ENCODE measurements at regions not wholly inside any gene's neighbourhood (a gene's known extent, or its start where the extent isn't known, plus 50 kb on each side); places are given as distances from the start of the nearest gene placed in this dataset.

DNA sequence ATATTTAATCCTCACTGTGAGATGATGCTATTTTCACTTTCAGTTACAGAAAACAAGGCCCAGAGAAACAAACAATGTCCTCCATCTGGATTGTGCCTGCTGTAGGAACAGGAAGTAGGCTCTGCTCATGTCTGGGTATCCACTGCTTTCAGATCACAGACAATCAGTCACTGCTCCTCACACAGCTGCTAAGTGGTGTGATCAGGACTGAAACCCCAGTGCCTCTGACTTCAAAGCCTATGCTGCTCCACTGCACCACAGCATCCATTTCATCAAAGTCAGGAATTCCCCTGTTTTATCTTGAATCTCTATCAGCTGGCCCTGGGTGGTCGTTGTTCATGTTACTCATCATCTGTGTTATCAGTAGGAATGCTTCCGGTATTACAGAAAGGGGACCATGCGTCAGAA lies 303.8 kb upstream of the TRIB2 start:
- H3K4ac ChIP-seq (ENCODE audit: low read depth, low read length): no peak overlapping the region
- no CpG with 5 or more reads among the region's 3 CpGs for WGBS (ENCODE audit: extremely low coverage, insufficient coverage, low lambda C conversion rate)
- no peaks in the 10 kb centered on the region for H3K79me1 ChIP-seq (ENCODE audit: low read length)
- no peak overlapping the region for H2BK15ac ChIP-seq (replicated peaks; ENCODE audit: low read depth)
- H3K4me3 ChIP-seq (ENCODE audit: low read length): no peak overlapping the region
- H3K56ac ChIP-seq (ENCODE audit: low read length): no peak overlapping the region
- H3K18ac ChIP-seq (ENCODE audit: low read length): no peak overlapping the region
- H3K27me3 ChIP-seq (ENCODE audit: insufficient read depth, low read length, poor library complexity): no peaks in the 10 kb centered on the region
- no peak overlapping the region for H4K5ac ChIP-seq (ENCODE audit: low read length)
- no peak overlapping the region for H4K8ac ChIP-seq (ENCODE audit: low read depth, low read length)
- no peak overlapping the region for H2AK5ac ChIP-seq (ENCODE audit: low read length)
- H2BK120ac ChIP-seq (ENCODE audit: low read depth, low read length): no peak overlapping the region
- H3K9ac ChIP-seq (ENCODE audit: low read length): no peak overlapping the region
- no peaks in the 10 kb centered on the region for H3K36me3 ChIP-seq (ENCODE audit: control insufficient read depth, insufficient read depth, low read length)
- H3K4me2 ChIP-seq (ENCODE audit: low read length): no peak overlapping the region
- H3K27ac ChIP-seq (ENCODE audit: low read depth, low read length): peak overlapping the region; percentile 22
- H3K4me1 ChIP-seq (ENCODE audit: control insufficient read depth, low read depth, low read length): no peaks in the 10 kb centered on the region
- H2BK5ac ChIP-seq (ENCODE audit: low read length): no peak overlapping the region
- no peak overlapping the region for H3K23ac ChIP-seq (ENCODE audit: low read length)
- no peaks in the 10 kb centered on the region for H3K79me2 ChIP-seq (ENCODE audit: control insufficient read depth, insufficient read depth, low read length)
- DNase-seq: peak; percentile 89

DNA sequence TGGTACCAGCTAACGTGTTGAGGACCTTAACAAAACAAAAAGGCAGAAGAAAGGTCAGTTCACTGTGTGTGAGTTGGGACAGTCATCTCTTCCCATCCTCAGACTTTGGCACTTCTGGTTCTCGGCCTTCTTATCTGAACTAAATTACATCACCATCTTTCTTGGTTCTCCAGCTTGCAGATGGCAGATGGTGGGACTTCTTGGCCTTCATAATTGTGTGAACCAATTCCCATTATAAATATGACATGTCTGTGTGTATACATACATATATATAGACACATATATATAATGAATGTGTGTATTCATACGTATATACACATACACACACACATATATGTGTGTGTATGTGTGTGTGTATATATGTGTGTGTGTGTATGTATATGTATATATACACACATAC lies 301.2 kb upstream of the TRIB2 start:
- Histone ChIP-seq H3K23ac (ENCODE audit: low read length) (no peak overlapping the region), H4K5ac (ENCODE audit: low read length) (no peak overlapping the region), H2BK15ac (replicated peaks; ENCODE audit: low read depth) (no peak overlapping the region), H3K79me1 (ENCODE audit: low read length) (no peaks in the 10 kb centered on the region), H3K36me3 (ENCODE audit: control insufficient read depth, insufficient read depth, low read length) (no peaks in the 10 kb centered on the region), H3K4me3 (ENCODE audit: low read length) (no peak overlapping the region), H3K27ac (ENCODE audit: low read depth, low read length) (no peak overlapping the region), H3K18ac (ENCODE audit: low read length) (no peak overlapping the region), H4K8ac (ENCODE audit: low read depth, low read length) (no peak overlapping the region), H2BK5ac (ENCODE audit: low read length) (no peak overlapping the region), H3K4ac (ENCODE audit: low read depth, low read length) (no peak overlapping the region), H3K9ac (ENCODE audit: low read length) (no peak overlapping the region), H3K56ac (ENCODE audit: low read length) (no peak overlapping the region), H3K79me2 (ENCODE audit: control insufficient read depth, insufficient read depth, low read length) (no peaks in the 10 kb centered on the region), H3K27me3 (ENCODE audit: insufficient read depth, low read length, poor library complexity) (no peaks in the 10 kb centered on the region), H2BK120ac (ENCODE audit: low read depth, low read length) (no peak overlapping the region), H2AK5ac (ENCODE audit: low read length) (no peak overlapping the region), H3K4me2 (ENCODE audit: low read length) (no peak overlapping the region), H3K4me1 (ENCODE audit: control insufficient read depth, low read depth, low read length) (no peaks in the 10 kb centered on the region)
- no CpG with 5 or more reads among the region's 3 CpGs for WGBS (ENCODE audit: extremely low coverage, insufficient coverage, low lambda C conversion rate)
- no peak for DNase-seq

DNA sequence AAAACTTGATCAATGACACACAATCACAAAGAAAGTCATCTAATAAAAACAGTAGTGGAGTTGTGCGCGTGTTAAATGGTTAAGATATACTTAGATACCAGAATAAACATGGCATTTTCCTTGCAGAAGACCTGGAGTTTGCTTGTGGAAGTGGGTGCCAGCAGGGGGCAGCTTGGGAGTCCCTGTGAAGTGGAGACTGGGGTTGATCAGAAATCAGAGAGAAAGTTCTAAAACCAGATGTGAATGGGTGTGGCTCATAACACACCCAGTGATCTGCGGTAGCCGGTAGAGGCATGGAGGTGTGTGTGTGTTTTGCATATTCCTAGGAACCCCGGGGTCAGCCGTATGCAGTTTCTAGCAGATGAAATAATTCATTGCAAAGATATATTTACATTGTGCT lies 300.1 kb upstream of the TRIB2 start:
- no peak overlapping the region for H3K4ac ChIP-seq (ENCODE audit: low read depth, low read length)
- no peak overlapping the region for H2AK5ac ChIP-seq (ENCODE audit: low read length)
- H3K23ac ChIP-seq (ENCODE audit: low read length): no peak overlapping the region
- H4K8ac ChIP-seq (ENCODE audit: low read depth, low read length): no peak overlapping the region
- no peak overlapping the region for H3K18ac ChIP-seq (ENCODE audit: low read length)
- H3K27me3 ChIP-seq (ENCODE audit: insufficient read depth, low read length, poor library complexity): no peaks in the 10 kb centered on the region
- no peak overlapping the region for H2BK120ac ChIP-seq (ENCODE audit: low read depth, low read length)
- H4K5ac ChIP-seq (ENCODE audit: low read length): no peak overlapping the region
- peak; percentile 39 for DNase-seq
- no peak overlapping the region for H3K4me3 ChIP-seq (ENCODE audit: low read length)
- no peaks in the 10 kb centered on the region for H3K4me1 ChIP-seq (ENCODE audit: control insufficient read depth, low read depth, low read length)
- no CpG with 5 or more reads among the region's 6 CpGs for WGBS (ENCODE audit: extremely low coverage, insufficient coverage, low lambda C conversion rate)
- no peak overlapping the region for H3K9ac ChIP-seq (ENCODE audit: low read length)
- H2BK15ac ChIP-seq (replicated peaks; ENCODE audit: low read depth): no peak overlapping the region
- H3K36me3 ChIP-seq (ENCODE audit: control insufficient read depth, insufficient read depth, low read length): no peaks in the 10 kb centered on the region
- H3K4me2 ChIP-seq (ENCODE audit: low read length): no peak overlapping the region
- no peak overlapping the region for H3K27ac ChIP-seq (ENCODE audit: low read depth, low read length)
- H3K79me1 ChIP-seq (ENCODE audit: low read length): no peaks in the 10 kb centered on the region
- no peaks in the 10 kb centered on the region for H3K79me2 ChIP-seq (ENCODE audit: control insufficient read depth, insufficient read depth, low read length)
- H2BK5ac ChIP-seq (ENCODE audit: low read length): no peak overlapping the region
- no peak overlapping the region for H3K56ac ChIP-seq (ENCODE audit: low read length)

DNA sequence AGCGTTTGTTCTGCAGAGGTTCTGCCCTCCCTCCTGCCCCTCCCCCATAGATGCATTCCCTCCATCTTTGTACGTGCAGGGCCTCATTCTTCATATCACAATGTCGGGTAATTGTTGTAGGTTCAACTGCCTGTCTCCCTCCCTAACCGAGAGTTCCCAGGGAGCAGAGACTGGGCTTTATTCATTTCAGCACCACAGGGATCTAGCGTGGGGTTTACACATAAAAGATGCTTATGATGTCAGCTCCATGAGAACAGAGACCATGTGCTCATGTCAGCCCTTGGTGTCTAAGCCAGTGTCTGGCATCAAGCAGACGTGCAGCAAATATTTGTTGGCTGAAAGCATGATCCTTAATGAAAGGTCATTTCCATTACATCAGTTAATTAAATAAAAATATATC lies 298.9 kb upstream of the TRIB2 start:
- no peak overlapping the region for H4K5ac ChIP-seq (ENCODE audit: low read length)
- H4K8ac ChIP-seq (ENCODE audit: low read depth, low read length): no peak overlapping the region
- H2BK120ac ChIP-seq (ENCODE audit: low read depth, low read length): no peak overlapping the region
- H3K23ac ChIP-seq (ENCODE audit: low read length): no peak overlapping the region
- no peak overlapping the region for H3K27ac ChIP-seq (ENCODE audit: low read depth, low read length)
- no peaks in the 10 kb centered on the region for H3K36me3 ChIP-seq (ENCODE audit: control insufficient read depth, insufficient read depth, low read length)
- H3K18ac ChIP-seq (ENCODE audit: low read length): no peak overlapping the region
- H3K4me1 ChIP-seq (ENCODE audit: control insufficient read depth, low read depth, low read length): no peaks in the 10 kb centered on the region
- H3K4me3 ChIP-seq (ENCODE audit: low read length): no peak overlapping the region
- H3K79me1 ChIP-seq (ENCODE audit: low read length): no peaks in the 10 kb centered on the region
- H3K9ac ChIP-seq (ENCODE audit: low read length): no peak overlapping the region
- no CpG with 5 or more reads among the region's 6 CpGs for WGBS (ENCODE audit: extremely low coverage, insufficient coverage, low lambda C conversion rate)
- H3K4ac ChIP-seq (ENCODE audit: low read depth, low read length): no peak overlapping the region
- H3K27me3 ChIP-seq (ENCODE audit: insufficient read depth, low read length, poor library complexity): no peaks in the 10 kb centered on the region
- H2BK15ac ChIP-seq (replicated peaks; ENCODE audit: low read depth): no peak overlapping the region
- DNase-seq: no peak
- H3K79me2 ChIP-seq (ENCODE audit: control insufficient read depth, insufficient read depth, low read length): no peaks in the 10 kb centered on the region
- no peak overlapping the region for H2BK5ac ChIP-seq (ENCODE audit: low read length)
- H3K4me2 ChIP-seq (ENCODE audit: low read length): no peak overlapping the region
- H2AK5ac ChIP-seq (ENCODE audit: low read length): no peak overlapping the region
- no peak overlapping the region for H3K56ac ChIP-seq (ENCODE audit: low read length)

DNA sequence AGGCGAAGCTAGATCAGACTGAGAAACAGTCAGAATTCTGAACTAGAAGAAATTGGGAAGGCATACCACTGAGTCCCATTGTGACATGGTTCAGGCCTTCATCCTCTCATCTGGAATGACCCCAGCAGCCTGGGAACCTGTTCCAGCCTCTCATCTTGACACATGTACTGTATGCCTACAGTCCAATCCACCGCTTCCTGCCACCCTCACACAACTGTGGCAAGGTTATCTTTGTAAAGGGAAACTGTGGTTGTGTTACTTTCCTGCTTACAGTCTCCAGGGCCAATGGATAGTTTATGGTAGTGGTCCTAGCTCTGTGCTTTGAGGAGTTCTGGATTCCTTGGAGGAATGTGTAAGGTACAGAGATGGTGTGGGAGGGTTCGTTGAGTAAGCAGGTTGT lies 296.9 kb upstream of the TRIB2 start:
- no peak overlapping the region for H3K18ac ChIP-seq (ENCODE audit: low read length)
- no peak overlapping the region for H2BK15ac ChIP-seq (replicated peaks; ENCODE audit: low read depth)
- H4K8ac ChIP-seq (ENCODE audit: low read depth, low read length): no peak overlapping the region
- H3K4me1 ChIP-seq (ENCODE audit: control insufficient read depth, low read depth, low read length): no peaks in the 10 kb centered on the region
- H2AK5ac ChIP-seq (ENCODE audit: low read length): no peak overlapping the region
- H3K56ac ChIP-seq (ENCODE audit: low read length): no peak overlapping the region
- no peak overlapping the region for H3K27ac ChIP-seq (ENCODE audit: low read depth, low read length)
- H3K4ac ChIP-seq (ENCODE audit: low read depth, low read length): no peak overlapping the region
- DNase-seq: no peak
- no peak overlapping the region for H3K9ac ChIP-seq (ENCODE audit: low read length)
- no peaks in the 10 kb centered on the region for H3K79me1 ChIP-seq (ENCODE audit: low read length)
- H3K27me3 ChIP-seq (ENCODE audit: insufficient read depth, low read length, poor library complexity): no peaks in the 10 kb centered on the region
- no peaks in the 10 kb centered on the region for H3K36me3 ChIP-seq (ENCODE audit: control insufficient read depth, insufficient read depth, low read length)
- H3K23ac ChIP-seq (ENCODE audit: low read length): no peak overlapping the region
- no peak overlapping the region for H3K4me2 ChIP-seq (ENCODE audit: low read length)
- H4K5ac ChIP-seq (ENCODE audit: low read length): no peak overlapping the region
- H2BK120ac ChIP-seq (ENCODE audit: low read depth, low read length): no peak overlapping the region
- no CpG with 5 or more reads among the region's 3 CpGs for WGBS (ENCODE audit: extremely low coverage, insufficient coverage, low lambda C conversion rate)
- no peak overlapping the region for H2BK5ac ChIP-seq (ENCODE audit: low read length)
- no peaks in the 10 kb centered on the region for H3K79me2 ChIP-seq (ENCODE audit: control insufficient read depth, insufficient read depth, low read length)
- no peak overlapping the region for H3K4me3 ChIP-seq (ENCODE audit: low read length)

DNA sequence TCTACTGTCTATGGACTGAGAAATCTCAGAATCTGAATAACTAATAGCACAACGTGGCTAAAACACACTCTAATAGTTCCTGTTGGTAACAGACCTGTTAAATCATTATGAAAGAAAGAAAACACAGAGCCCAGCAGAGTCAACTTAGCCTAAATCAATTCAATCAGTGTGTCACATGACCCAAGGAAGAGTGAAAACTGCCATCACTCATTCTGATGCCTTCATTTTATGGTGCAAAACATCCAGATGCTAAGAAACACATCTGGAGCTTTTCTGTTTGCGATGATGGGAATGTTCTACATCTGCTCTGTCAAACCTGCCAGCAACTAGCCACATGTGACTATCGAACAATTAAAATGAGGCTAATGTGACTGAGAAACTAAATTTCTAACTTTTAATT lies 295.7 kb upstream of the TRIB2 start:
- Histone ChIP-seq H3K79me1 (ENCODE audit: low read length) (no peaks in the 10 kb centered on the region), H2BK5ac (ENCODE audit: low read length) (no peak overlapping the region), H3K36me3 (ENCODE audit: control insufficient read depth, insufficient read depth, low read length) (no peaks in the 10 kb centered on the region), H3K18ac (ENCODE audit: low read length) (no peak overlapping the region), H3K4ac (ENCODE audit: low read depth, low read length) (no peak overlapping the region), H3K56ac (ENCODE audit: low read length) (no peak overlapping the region), H2BK15ac (replicated peaks; ENCODE audit: low read depth) (no peak overlapping the region), H4K5ac (ENCODE audit: low read length) (no peak overlapping the region), H2BK120ac (ENCODE audit: low read depth, low read length) (no peak overlapping the region), H3K23ac (ENCODE audit: low read length) (no peak overlapping the region), H3K4me2 (ENCODE audit: low read length) (no peak overlapping the region), H3K4me3 (ENCODE audit: low read length) (no peak overlapping the region), H2AK5ac (ENCODE audit: low read length) (no peak overlapping the region), H4K8ac (ENCODE audit: low read depth, low read length) (no peak overlapping the region), H3K79me2 (ENCODE audit: control insufficient read depth, insufficient read depth, low read length) (no peaks in the 10 kb centered on the region), H3K9ac (ENCODE audit: low read length) (no peak overlapping the region), H3K4me1 (ENCODE audit: control insufficient read depth, low read depth, low read length) (no peaks in the 10 kb centered on the region), H3K27ac (ENCODE audit: low read depth, low read length) (no peak overlapping the region), H3K27me3 (ENCODE audit: insufficient read depth, low read length, poor library complexity) (no peaks in the 10 kb centered on the region)
- no peak for DNase-seq
- WGBS (ENCODE audit: extremely low coverage, insufficient coverage, low lambda C conversion rate): no CpG with 5 or more reads among the region's 3 CpGs

Data from mesendoderm (in vitro differentiated cells).